ENCODE measurements at regions not wholly inside any gene's neighbourhood (a gene's known extent, or its start where the extent isn't known, plus 50 kb on each side); places are given as distances from the start of the nearest gene placed in this dataset.

DNA sequence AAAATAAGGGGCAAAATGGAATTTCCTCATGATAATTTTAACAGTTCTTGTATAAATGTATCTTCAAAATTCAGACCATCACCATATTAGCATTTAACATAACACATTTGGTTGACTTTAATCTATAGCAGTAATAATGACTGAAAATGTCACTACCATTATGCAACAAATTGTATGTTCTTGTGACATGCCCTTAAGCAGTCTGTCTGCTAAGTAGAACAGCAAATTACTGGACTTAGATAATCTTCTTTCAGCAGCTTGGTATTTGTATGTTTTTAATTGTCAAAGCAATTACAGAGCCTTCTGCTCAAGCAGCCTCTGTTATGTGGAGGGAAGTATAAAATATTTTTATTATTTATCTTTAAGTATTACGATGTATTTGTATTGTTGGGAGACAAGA, 214.3 kb upstream of the NXPH2 start:
- DNase-seq = no peak

GRCh38 chr2:138985881-138986280, 205.7 kb upstream of the NXPH2 start:
- DNase-seq = no peak

DNA sequence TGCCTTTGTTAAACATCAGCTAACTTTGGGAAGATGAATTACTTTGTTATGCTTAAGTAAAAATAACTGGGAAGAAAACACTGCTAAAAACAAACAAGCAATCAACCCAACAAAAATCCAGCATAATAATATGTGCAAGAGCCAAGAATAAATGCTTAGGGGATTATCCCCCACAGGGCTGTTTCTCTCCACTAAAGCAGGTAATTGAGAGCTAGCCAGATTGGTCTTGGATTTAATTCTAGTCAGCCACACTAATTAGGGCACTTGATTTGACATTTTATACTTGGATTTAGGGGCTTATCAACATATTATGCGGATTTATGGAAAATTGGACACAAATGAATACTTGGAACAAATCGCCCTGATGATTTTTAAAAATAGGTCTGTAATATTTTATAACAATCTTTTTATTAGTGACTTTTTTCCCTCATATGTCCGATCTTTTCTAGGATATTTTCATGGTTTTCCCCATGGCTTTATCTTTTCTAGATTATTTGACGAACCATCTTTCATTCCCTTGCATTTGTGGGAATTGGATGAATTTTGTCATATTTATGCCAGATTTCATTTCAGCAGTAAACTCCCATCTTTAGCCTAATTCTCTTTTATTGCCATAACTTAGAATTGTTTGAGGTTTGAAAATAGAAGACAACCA, 199.1 kb upstream of the NXPH2 start:
- no peak for DNase-seq

GRCh38 chr2:138974651-138975050, 194.5 kb upstream of the NXPH2 start:
- no peak for DNase-seq

GRCh38 chr2:138964418-138964817, 184.2 kb upstream of the NXPH2 start:
- no peak for DNase-seq

DNA sequence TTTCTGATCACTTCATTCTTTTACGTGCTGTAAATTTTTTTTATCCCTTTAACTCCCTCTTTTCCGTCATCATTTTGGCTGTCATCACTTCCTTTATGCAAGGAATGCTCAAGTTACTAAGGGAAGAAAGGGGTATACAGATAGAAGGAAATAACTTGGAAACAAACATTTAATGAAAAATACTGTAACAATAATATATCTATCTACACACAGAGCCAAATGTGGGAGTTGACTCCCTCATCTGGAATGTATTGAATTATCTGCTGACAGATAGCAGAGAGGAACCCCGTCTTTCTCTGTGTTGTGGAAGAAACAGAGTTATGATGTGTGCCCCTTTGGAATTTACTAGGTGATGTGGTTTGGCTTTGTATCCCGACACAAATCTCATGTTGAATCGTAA, 182.5 kb upstream of the NXPH2 start:
- no peak for DNase-seq

GRCh38 chr2:138960191-138960590, 180.0 kb upstream of the NXPH2 start:
- DNase-seq = no peak

DNA sequence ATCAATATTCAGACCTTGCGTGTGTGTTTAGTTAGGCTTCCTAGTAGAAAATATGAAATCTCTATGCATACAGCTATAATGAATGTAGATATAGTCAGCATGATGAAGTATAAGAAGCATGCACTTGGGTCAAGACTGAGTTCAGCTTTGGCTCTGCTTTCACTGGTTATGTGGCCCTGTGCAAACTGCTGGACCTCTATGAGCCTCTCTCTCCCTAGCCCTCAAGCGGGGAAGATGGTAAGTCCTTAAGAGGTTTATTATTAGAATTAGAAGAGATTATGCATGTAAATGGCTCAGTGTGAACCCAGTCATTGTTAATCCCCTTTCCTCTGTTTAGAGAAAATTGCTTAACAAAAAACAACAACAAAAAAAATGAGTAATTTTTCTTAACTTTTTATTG, 178.8 kb upstream of the NXPH2 start:
- DNase-seq = no peak

GRCh38 chr2:138956116-138956515, 175.9 kb upstream of the NXPH2 start:
- no peak for DNase-seq

DNA sequence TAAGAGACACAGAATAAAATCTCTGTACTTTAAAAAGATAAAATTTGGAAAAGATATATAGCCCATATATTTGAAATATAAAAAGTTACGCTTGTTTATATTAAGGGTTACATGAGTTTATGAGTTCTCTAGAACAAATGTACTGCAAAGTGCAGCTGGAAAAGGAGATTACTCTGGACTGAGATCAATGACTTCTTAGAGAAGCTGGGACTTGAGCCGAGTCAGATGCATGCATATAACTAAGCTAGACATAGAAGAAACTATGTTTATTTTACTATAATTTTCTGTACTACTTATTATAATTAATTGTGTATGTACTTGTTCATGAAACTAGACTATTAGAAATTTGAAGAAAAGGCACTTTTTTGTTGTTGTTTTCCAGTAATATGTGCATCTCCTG, 170.3 kb upstream of the NXPH2 start:
- DNase-seq = no peak

- DNase-seq = no peak
Measured at GRCh38 chr2:138949517-138949916, 169.3 kb upstream of the NXPH2 start.

DNA sequence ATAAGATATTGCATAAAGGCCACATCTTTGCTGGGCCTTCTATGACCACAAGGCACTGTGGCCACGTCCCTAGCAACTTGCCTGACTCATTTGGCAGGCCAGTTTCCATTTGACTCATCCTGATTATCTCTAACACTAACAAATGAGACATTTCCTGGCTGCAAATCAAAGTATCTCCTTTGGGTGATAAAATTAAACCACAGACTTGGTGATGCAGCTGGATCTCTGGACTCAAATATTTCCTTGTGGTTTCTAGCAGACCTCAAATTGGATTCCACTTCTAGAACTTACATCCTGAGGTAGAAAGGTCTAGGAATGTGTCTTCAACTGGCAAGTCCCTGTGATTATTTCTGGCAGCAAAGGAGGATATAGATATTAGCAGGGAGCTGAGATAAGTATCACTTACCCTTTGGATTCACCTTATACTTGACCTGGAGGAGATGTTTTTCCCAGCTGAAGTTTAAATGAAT, 167.9 kb upstream of the NXPH2 start:
- no peak for DNase-seq

GRCh38 chr2:138943470-138943869, 163.3 kb upstream of the NXPH2 start:
- DNase-seq = no peak

- DNase-seq = no peak
Measured at GRCh38 chr2:138942466-138942865, 162.3 kb upstream of the NXPH2 start.

DNA sequence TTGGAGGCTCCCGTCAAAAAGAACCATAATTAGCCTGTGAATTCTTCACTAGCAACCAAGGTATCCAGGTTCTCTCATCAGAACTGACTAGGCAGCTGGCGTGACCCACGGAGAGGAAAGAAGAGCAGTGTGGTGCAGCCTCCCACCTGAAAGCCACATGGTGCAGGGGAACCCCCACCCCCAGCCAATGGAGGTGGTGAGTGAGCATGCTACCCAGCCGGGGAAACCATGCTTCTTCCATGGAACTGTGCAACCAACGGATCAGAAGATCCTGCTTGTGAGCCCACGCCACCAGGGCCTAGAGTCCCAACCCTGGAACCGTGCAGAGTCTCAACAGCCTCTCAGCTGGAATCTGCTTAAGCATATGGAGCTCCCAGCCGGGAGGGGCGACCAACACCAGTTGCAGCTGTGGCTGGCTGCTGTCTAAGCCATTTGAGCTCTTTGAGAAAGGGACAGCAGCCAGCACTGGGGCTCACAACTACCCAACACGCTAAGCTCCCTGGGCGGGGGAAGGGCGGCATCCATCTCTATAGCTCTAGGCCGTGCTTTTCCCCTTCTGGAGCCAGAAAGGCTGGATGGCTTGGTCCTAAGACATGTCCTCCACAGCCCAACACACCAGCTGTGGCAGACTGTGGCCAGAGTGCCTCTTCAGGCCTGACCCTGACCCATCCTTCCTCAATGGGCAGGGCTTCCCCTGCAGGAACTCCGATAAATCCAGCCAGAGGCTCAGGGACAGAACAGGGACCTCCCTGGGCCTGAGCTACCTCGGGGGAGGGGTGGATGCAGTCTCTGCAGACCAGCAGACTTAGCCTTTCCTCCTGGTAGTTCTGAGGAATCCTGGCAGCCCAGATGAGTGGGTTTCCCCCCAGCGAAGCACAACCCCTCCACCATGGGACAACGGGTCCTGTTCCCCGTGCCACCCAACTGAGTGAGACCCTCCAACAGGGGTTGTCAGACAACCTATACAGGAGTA, 151.4 kb upstream of the NXPH2 start:
- no peak for DNase-seq

DNA sequence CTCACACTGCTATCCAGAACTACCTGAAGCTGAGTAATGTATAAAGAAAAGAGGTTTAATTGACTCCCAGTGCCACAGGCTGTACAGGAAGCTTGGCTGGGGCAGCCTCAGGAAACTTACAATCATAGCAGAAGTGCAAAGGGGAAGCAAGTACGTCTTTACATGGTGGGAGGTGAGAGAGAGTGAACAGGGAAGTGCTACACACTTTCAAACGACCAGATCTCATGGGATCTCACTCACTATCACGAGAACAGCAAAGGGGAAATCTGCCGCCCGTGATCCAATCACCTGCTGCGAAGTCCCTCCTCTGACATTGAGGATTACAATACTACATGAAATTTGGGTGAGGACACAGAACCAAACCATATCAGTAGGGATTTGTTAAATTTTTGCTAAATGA, 150.4 kb upstream of the NXPH2 start:
- DNase-seq = no peak

DNA sequence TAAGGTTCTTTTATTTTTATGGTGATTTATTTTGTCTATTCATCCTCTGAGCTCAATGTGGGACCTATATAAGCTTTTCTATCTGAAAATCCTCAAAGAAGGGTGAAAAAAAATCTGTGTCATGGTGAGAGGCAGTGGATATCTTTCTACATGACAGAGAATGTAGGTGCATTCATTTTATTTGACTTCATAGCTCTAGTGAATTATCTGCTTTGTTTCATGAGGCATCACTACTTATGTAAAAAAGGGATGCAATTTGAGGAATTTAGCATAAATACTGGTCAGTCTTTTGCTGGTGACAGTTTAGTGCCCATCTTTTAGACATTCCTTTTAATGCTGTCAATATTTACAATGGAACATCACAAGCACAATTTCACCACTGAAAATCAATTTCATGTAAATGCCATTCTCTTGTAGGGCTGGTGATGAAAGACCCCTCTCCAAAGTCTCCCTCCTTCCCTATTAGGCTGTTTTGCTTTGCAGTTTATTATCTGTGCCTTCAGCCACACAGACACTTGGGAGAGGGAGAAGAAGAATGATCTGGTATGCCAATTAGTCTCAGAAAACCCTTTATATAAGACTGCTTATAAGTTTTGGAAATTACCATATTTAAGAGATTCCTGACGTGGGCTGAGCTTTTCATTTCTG, 148.3 kb upstream of the NXPH2 start:
- DNase-seq = no peak

- DNase-seq = no peak
Measured at GRCh38 chr2:138922973-138923563, 142.9 kb upstream of the NXPH2 start.

- no peak for DNase-seq
Measured at GRCh38 chr2:138919120-138919747, 139.0 kb upstream of the NXPH2 start.

DNA sequence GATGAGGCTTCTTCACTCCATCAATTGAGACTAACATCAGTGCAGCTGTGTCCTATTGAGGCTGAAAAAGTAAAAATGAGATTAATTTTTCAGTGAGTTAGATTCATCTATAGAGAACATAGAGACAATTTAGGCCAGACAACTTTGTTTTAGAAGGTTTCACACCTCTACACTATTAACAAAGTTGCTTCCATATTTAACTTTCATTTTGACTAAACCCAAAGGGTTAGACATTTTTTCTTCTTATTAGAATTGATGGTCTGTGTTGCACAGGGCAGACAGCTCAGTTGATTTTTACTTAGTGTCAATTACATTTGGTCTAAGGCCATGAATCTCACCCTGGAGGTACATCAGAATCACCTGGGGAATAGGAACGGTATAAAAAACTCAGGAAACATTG, 130.2 kb upstream of the NXPH2 start:
- DNase-seq = no peak

DNA sequence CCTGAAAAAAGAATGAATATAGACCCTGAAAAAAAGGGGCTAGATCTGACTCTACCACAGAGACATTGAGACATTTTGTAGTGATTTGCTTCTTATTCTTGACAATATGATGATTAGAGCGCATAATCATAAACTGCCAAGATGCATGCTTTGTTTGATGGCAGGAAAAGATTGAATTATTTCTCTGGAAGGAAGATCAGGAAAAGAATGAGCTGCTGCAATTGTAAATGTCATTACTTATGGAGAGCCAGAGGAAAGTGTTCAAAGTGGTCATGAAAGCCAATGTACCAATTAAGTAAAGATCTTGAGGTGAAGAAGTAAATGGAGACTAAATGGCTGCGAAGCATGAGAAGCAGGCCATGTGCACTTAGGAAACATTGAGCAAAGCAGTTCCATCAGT, 126.4 kb upstream of the NXPH2 start:
- DNase-seq = no peak

DNA sequence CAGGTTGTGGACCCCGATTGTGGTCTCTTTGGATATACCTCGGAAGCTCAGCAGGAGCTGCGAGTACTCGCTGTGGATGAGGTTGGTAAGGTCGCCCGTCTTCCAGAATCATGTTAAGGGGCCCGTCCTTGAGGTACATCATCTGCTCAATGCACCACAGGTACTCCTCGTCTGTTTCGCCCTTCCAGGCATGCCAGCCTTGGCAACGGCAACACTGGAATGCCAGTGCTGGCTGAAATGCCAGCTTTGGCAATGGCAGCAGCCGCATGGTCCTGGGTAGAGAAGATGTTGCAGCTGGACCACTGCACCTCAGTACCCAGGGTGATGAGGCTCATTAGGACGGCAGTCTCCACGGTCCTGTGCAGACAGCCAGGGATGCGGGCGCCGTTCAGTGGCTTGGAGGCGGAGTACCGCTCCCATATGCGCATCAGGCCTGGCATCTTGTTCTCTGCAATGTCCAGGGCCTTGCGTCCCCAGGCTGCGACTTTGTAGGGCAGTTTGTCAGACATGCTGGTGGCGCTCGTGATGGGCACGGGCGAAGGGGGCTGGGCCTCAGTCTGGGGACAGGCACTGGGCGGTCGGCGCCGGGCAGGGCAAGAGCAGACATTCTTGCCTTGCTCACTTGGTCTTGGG, 122.2 kb upstream of the NXPH2 start:
- DNase-seq = no peak

All from SHP77 (cell line).